GM23338 (cell line): ENCODE measurements at regions not wholly inside any gene's neighbourhood (a gene's known extent, or its start where the extent isn't known, plus 50 kb on each side); places are given as distances from the start of the nearest gene placed in this dataset.

Experiments
- ATAC-seq: fragments of 200-7000 bp; cut with Tn5 transposase; 3 replicates; pipeline ENCODE4 v1.9.1; 2020
- DNase-seq: peaks from one replicate; pipeline ENCODE4 v3.0.0-alpha.2; 2015; ENCODE audit warnings: low spot score
- H2AFZ ChIP-seq: fragments of 200-600 bp; sonication (generic); 2 replicates; pipeline ENCODE4 v1.8.0; 2016; ENCODE audit warnings: antibody characterized with exemption, mild to moderate bottlenecking, moderate library complexity
- H3F3A ChIP-seq: fragments of 200-600 bp; sonication (generic); replicated peaks from 2 replicates; pipeline ENCODE4 v1.8.0; 2017; ENCODE audit warnings: antibody characterized with exemption, mixed run types, low read depth
- H3K27ac ChIP-seq: fragments of 200-600 bp; sonication (generic); 2 replicates; pipeline ENCODE4 v1.6.1; 2016; ENCODE audit warnings: low read depth
- H3K27me3 ChIP-seq: fragments of 200-600 bp; sonication (generic); 2 replicates; pipeline ENCODE4 v1.8.0; 2016; ENCODE audit warnings: mild to moderate bottlenecking, mixed run types, moderate library complexity; ENCODE audit not compliant: insufficient read depth
- H3K36me3 ChIP-seq: fragments of 200-600 bp; sonication (generic); 2 replicates; pipeline ENCODE4 v1.8.0; 2016; ENCODE audit warnings: mild to moderate bottlenecking; ENCODE audit not compliant: insufficient read depth
- H3K4me1 ChIP-seq: fragments of 200-600 bp; sonication (generic); 2 replicates; pipeline ENCODE4 v1.8.0; 2016; ENCODE audit warnings: mild to moderate bottlenecking, moderate library complexity; ENCODE audit not compliant: insufficient read depth
- H3K4me2 ChIP-seq: fragments of 200-600 bp; sonication (generic); 2 replicates; pipeline ENCODE4 v1.7.1; 2017; ENCODE audit warnings: mixed run types
- H3K4me3 ChIP-seq: fragments of 200-600 bp; sonication (generic); 2 replicates; pipeline ENCODE4 v1.6.1; 2016; ENCODE audit warnings: mixed run types
- H3K79me2 ChIP-seq: fragments of 200-600 bp; sonication (generic); replicated peaks from 2 replicates; pipeline ENCODE4 v1.8.0; 2017; ENCODE audit warnings: mild to moderate bottlenecking; ENCODE audit not compliant: insufficient read depth
- H3K9me2 ChIP-seq: fragments of 200-600 bp; sonication (generic); 2 replicates; pipeline ENCODE4 v1.8.0; 2017; ENCODE audit not compliant: insufficient read depth
- H4K20me1 ChIP-seq: fragments of 200-600 bp; sonication (generic); replicated peaks from 2 replicates; pipeline ENCODE4 v1.8.0; 2017; ENCODE audit warnings: mild to moderate bottlenecking; ENCODE audit not compliant: insufficient read depth
- H3K27ac Mint-ChIP-seq: 2 replicates; pipeline ENCODE4 v1.8.0; 2020; ENCODE audit warnings: inconsistent platforms, mild to moderate bottlenecking, moderate library complexity, mixed read lengths
- H3K27me3 Mint-ChIP-seq: 3 replicates; pipeline ENCODE4 v1.8.0; 2022; ENCODE audit warnings: low read depth, mild to moderate bottlenecking, moderate library complexity, mixed read lengths, inconsistent platforms; ENCODE audit not compliant: insufficient read depth, poor library complexity
- H3K36me3 Mint-ChIP-seq: 3 replicates; pipeline ENCODE4 v1.8.0; 2021; ENCODE audit warnings: low read depth, mild to moderate bottlenecking, inconsistent platforms, moderate library complexity, mixed read lengths
- H3K4me1 Mint-ChIP-seq: 3 replicates; pipeline ENCODE4 v1.8.0; 2020; ENCODE audit warnings: mild to moderate bottlenecking, inconsistent platforms, mixed read lengths
- H3K4me3 Mint-ChIP-seq: 3 replicates; pipeline ENCODE4 v1.8.0; 2021; ENCODE audit warnings: moderate library complexity, mild to moderate bottlenecking, inconsistent platforms, mixed read lengths
- H3K9me3 Mint-ChIP-seq: 3 replicates; pipeline ENCODE4 v1.8.0; 2020; ENCODE audit warnings: moderate library complexity, mild to moderate bottlenecking, inconsistent platforms, mixed read lengths
- CREB1 ChIP-seq: fragments of 250-450 bp; sonication (Bioruptor Pico); IDR thresholded peaks from 2 replicates; pipeline ENCODE4 v1.5.0; 2020; ENCODE audit warnings: low read depth, mild to moderate bottlenecking, moderate library complexity
- STAT1 ChIP-seq: IDR thresholded peaks from one replicate; pipeline ENCODE4 v1.6.1; 2016; ENCODE audit warnings: antibody characterized with exemption; ENCODE audit not compliant: unreplicated experiment
- ZNF114 ChIP-seq: fragments of 250-450 bp; sonication (Bioruptor Pico); IDR thresholded peaks from 2 replicates; pipeline ENCODE4 v1.5.0; 2020; ENCODE audit warnings: mild to moderate bottlenecking, moderate library complexity
- ZNF331 ChIP-seq: fragments of 250-450 bp; sonication (Bioruptor Pico); IDR thresholded peaks from 2 replicates; pipeline ENCODE4 v1.5.0; 2020; ENCODE audit warnings: low read depth, mild to moderate bottlenecking, moderate library complexity
- TF ChIP-seq, protein P1 (sequence below), 2 experiments: fragments of 200-600 bp in 1 of 2; sonication (generic) in 1 of 2; conservative IDR thresholded peaks; 2 replicates each; pipeline versions ENCODE4 v1.5.1 to v1.6.1; 2016 to 2017; ENCODE audit warnings: antibody characterized with exemption in 2 of 2, low read depth in 2 of 2, mild to moderate bottlenecking in 2 of 2, moderate library complexity in 1 of 2
- TF ChIP-seq, protein P2 (sequence below): IDR thresholded peaks from one replicate; pipeline ENCODE4 v1.6.1; 2018; ENCODE audit warnings: antibody characterized with exemption; ENCODE audit not compliant: unreplicated experiment
- TF ChIP-seq, protein P3 (sequence below): IDR thresholded peaks from 2 replicates; pipeline ENCODE4 v1.6.1; 2016; ENCODE audit warnings: antibody characterized with exemption

DNA sequence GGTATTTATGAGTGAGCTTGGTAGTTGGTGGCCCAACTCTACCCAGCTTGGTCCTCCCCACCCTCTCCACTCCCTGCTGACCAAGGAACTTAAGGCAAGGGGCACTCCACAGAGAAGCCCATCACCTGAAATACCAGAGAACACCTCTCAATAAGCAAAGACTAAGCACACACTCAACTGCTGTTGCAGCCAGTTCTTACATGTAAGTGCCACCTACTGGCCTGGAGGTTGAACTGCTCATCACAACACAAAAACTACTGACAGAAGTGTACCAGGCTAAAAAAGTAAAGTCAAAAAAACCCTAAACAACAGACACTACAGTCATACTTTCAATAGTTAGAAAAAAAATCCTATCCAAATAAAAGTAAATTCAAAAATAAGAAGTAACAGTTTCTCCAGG lies 146.2 kb downstream of the FAM83B start:
- H2AFZ ChIP-seq: peak overlapping the region; percentile 69; the same call in 1 of the 2 replicates
- TF ChIP-seq ZNF114 (CRISPR knock-in tag): no peak
- TF ChIP-seq, protein P1, sequence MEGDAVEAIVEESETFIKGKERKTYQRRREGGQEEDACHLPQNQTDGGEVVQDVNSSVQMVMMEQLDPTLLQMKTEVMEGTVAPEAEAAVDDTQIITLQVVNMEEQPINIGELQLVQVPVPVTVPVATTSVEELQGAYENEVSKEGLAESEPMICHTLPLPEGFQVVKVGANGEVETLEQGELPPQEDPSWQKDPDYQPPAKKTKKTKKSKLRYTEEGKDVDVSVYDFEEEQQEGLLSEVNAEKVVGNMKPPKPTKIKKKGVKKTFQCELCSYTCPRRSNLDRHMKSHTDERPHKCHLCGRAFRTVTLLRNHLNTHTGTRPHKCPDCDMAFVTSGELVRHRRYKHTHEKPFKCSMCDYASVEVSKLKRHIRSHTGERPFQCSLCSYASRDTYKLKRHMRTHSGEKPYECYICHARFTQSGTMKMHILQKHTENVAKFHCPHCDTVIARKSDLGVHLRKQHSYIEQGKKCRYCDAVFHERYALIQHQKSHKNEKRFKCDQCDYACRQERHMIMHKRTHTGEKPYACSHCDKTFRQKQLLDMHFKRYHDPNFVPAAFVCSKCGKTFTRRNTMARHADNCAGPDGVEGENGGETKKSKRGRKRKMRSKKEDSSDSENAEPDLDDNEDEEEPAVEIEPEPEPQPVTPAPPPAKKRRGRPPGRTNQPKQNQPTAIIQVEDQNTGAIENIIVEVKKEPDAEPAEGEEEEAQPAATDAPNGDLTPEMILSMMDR (conservative IDR thresholded peaks at IDR 0.05; ENCODE audit: low read depth in 2 of 2): peak; percentile 82 to 85
- DNase-seq: peak; percentile 68

DNA sequence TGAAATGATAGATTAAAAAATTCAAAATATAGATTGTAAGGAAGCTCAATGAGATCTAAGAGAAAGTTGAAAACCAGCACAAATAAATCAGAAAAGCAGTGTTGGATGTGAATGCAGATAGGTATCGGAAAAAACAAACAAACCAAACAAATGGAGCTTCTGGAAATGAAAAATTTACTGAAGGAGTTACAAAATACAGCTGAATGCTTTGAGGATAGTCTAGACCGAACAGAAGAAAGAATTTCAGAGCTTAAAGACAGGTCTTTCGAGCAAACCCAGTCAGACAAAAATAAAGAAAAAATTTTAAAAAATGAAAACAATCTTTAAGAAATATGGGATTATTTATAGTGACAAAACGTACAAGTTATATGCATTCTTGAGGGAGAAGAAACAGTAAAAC lies 146.7 kb downstream of the FAM83B start:
- Mint-ChIP-seq H3K9me3 (peaks cover 3% of the 10 kb centered on the region; the same call in 1 of the 3 replicates), H3K4me3 (no peak overlapping the region), H3K36me3 (no peaks in the 10 kb centered on the region), H3K27ac (no peak overlapping the region), H3K4me1 (no peaks in the 10 kb centered on the region), H3K27me3 (peaks cover 4% of the 10 kb centered on the region)
- Histone ChIP-seq H3K9me2 (no peaks in the 10 kb centered on the region), H3K27ac (no peak overlapping the region), H3K79me2 (no peaks in the 10 kb centered on the region), H3K4me1 (no peaks in the 10 kb centered on the region), H3K4me2 (no peak overlapping the region), H4K20me1 (no peaks in the 10 kb centered on the region), H3K27me3 (no peaks in the 10 kb centered on the region), H2AFZ (no peak overlapping the region), H3K4me3 (no peak overlapping the region), H3F3A (no peaks in the 10 kb centered on the region), H3K36me3 (no peaks in the 10 kb centered on the region)
- no peak for ATAC-seq
- DNase-seq: no peak
- TF ChIP-seq, protein P2, sequence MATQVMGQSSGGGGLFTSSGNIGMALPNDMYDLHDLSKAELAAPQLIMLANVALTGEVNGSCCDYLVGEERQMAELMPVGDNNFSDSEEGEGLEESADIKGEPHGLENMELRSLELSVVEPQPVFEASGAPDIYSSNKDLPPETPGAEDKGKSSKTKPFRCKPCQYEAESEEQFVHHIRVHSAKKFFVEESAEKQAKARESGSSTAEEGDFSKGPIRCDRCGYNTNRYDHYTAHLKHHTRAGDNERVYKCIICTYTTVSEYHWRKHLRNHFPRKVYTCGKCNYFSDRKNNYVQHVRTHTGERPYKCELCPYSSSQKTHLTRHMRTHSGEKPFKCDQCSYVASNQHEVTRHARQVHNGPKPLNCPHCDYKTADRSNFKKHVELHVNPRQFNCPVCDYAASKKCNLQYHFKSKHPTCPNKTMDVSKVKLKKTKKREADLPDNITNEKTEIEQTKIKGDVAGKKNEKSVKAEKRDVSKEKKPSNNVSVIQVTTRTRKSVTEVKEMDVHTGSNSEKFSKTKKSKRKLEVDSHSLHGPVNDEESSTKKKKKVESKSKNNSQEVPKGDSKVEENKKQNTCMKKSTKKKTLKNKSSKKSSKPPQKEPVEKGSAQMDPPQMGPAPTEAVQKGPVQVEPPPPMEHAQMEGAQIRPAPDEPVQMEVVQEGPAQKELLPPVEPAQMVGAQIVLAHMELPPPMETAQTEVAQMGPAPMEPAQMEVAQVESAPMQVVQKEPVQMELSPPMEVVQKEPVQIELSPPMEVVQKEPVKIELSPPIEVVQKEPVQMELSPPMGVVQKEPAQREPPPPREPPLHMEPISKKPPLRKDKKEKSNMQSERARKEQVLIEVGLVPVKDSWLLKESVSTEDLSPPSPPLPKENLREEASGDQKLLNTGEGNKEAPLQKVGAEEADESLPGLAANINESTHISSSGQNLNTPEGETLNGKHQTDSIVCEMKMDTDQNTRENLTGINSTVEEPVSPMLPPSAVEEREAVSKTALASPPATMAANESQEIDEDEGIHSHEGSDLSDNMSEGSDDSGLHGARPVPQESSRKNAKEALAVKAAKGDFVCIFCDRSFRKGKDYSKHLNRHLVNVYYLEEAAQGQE: no peak
- TF ChIP-seq CREB1 (CRISPR knock-in tag): no peak
- no peak for TF ChIP-seq STAT1
- TF ChIP-seq, protein P1 (conservative IDR thresholded peaks at IDR 0.05; ENCODE audit: low read depth in 2 of 2): no peak
- TF ChIP-seq ZNF331: no peak
- TF ChIP-seq, protein P3, sequence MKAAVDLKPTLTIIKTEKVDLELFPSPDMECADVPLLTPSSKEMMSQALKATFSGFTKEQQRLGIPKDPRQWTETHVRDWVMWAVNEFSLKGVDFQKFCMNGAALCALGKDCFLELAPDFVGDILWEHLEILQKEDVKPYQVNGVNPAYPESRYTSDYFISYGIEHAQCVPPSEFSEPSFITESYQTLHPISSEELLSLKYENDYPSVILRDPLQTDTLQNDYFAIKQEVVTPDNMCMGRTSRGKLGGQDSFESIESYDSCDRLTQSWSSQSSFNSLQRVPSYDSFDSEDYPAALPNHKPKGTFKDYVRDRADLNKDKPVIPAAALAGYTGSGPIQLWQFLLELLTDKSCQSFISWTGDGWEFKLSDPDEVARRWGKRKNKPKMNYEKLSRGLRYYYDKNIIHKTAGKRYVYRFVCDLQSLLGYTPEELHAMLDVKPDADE: no peak
- no peak for TF ChIP-seq ZNF114 (CRISPR knock-in tag)

More for the DNA sequence above, 146.2 kb downstream of the FAM83B start:
- H3K4me3 ChIP-seq: no peak overlapping the region
- Mint-ChIP-seq H3K36me3 (no peaks in the 10 kb centered on the region), H3K9me3 (peaks cover 3% of the 10 kb centered on the region; the same call in 1 of the 3 replicates), H3K27me3 (peaks cover 4% of the 10 kb centered on the region), H3K27ac (no peak overlapping the region), H3K4me3 (no peak overlapping the region; the same call in 2 of the 3 replicates), H3K4me1 (no peaks in the 10 kb centered on the region)
- ATAC-seq: peak; percentile 72
- no peaks in the 10 kb centered on the region for H3K36me3 ChIP-seq
- no peaks in the 10 kb centered on the region for H3K4me1 ChIP-seq
- H3K4me2 ChIP-seq: no peak overlapping the region
- no peaks in the 10 kb centered on the region for H3F3A ChIP-seq
- no peaks in the 10 kb centered on the region for H3K79me2 ChIP-seq
- no peaks in the 10 kb centered on the region for H3K9me2 ChIP-seq
- no peak overlapping the region for H3K27ac ChIP-seq
- H4K20me1 ChIP-seq: no peaks in the 10 kb centered on the region
- H3K27me3 ChIP-seq: no peaks in the 10 kb centered on the region
